ENCODE measurements at regions not wholly inside any gene's neighbourhood (a gene's known extent, or its start where the extent isn't known, plus 50 kb on each side); places are given as distances from the start of the nearest gene placed in this dataset.

- no peak overlapping the region for H3K4me3 ChIP-seq
- no peaks in the 10 kb centered on the region for H3K9me3 ChIP-seq
- intact Hi-C loops (cut with DNase I), result no loop called here
- H3K4me1 ChIP-seq (ENCODE audit: insufficient read depth), result peaks cover 4% of the 10 kb centered on the region
- TF ChIP-seq, protein P1, sequence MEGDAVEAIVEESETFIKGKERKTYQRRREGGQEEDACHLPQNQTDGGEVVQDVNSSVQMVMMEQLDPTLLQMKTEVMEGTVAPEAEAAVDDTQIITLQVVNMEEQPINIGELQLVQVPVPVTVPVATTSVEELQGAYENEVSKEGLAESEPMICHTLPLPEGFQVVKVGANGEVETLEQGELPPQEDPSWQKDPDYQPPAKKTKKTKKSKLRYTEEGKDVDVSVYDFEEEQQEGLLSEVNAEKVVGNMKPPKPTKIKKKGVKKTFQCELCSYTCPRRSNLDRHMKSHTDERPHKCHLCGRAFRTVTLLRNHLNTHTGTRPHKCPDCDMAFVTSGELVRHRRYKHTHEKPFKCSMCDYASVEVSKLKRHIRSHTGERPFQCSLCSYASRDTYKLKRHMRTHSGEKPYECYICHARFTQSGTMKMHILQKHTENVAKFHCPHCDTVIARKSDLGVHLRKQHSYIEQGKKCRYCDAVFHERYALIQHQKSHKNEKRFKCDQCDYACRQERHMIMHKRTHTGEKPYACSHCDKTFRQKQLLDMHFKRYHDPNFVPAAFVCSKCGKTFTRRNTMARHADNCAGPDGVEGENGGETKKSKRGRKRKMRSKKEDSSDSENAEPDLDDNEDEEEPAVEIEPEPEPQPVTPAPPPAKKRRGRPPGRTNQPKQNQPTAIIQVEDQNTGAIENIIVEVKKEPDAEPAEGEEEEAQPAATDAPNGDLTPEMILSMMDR (IDR thresholded peaks at IDR 0.05), result no peak
- no peak for TF ChIP-seq EP300 (IDR thresholded peaks at IDR 0.05)
- no peak for TF ChIP-seq POLR2A (IDR thresholded peaks at IDR 0.05)
- no peaks in the 10 kb centered on the region for H3K36me3 ChIP-seq
- no peak overlapping the region for H3K27ac ChIP-seq
- no peaks in the 10 kb centered on the region for H3K27me3 ChIP-seq
- DNase-seq, result no peak
- WGBS, 3 donors, result 94 to 95% (median 95%) methylated on average over 1 of the region's 1 CpG
Measured at GRCh38 chr2:188903740-188904139, 70.4 kb upstream of the COL3A1 start.

DNA sequence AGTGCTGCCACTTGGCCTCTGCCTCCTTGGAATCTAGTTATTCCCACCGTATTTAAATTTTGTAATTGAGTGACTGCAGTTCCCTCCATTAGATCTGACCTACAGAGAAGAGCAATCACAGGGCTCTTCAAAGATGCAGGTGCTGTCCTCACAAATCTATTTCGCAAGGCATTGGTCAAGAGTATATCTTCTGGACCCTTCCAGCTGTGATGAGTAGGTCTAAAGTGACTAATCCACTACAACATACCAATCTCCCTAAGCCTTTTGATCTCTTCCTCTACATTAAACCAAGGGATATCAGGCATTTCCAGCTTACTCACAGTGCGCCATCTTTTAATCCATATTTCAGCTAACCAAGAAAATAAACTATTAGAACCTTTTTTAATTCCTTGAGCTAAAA lies 65.1 kb upstream of the COL3A1 start:
- H3K27me3 ChIP-seq, result no peaks in the 10 kb centered on the region
- no peaks in the 10 kb centered on the region for H3K36me3 ChIP-seq
- 94 to 97% (median 96%) methylated on average over 3 of the region's 3 CpGs for WGBS, 3 donors
- H3K4me1 ChIP-seq (ENCODE audit: insufficient read depth), result no peaks in the 10 kb centered on the region
- intact Hi-C loops (cut with DNase I), result no loop called here
- TF ChIP-seq EP300 (IDR thresholded peaks at IDR 0.05) (no peak), POLR2A (IDR thresholded peaks at IDR 0.05) (no peak)
- TF ChIP-seq, protein P1 (IDR thresholded peaks at IDR 0.05), result no peak
- no peak for DNase-seq
- no peak overlapping the region for H3K4me3 ChIP-seq
- H3K27ac ChIP-seq, result no peak overlapping the region
- H3K9me3 ChIP-seq, result no peaks in the 10 kb centered on the region

GRCh38 chr2:188916736-188917135 lies 57.4 kb upstream of the COL3A1 start:
- H3K4me3 ChIP-seq, result no peak overlapping the region
- no peak overlapping the region for H3K27ac ChIP-seq
- no peak for DNase-seq
- TF ChIP-seq EP300 (IDR thresholded peaks at IDR 0.05), result no peak
- TF ChIP-seq, protein P1 (IDR thresholded peaks at IDR 0.05), result no peak
- TF ChIP-seq POLR2A (IDR thresholded peaks at IDR 0.05), result no peak
- H3K27me3 ChIP-seq, result no peaks in the 10 kb centered on the region
- no peaks in the 10 kb centered on the region for H3K4me1 ChIP-seq (ENCODE audit: insufficient read depth)
- no peaks in the 10 kb centered on the region for H3K9me3 ChIP-seq
- no peaks in the 10 kb centered on the region for H3K36me3 ChIP-seq
- intact Hi-C loops (cut with DNase I), result no loop called here

DNA sequence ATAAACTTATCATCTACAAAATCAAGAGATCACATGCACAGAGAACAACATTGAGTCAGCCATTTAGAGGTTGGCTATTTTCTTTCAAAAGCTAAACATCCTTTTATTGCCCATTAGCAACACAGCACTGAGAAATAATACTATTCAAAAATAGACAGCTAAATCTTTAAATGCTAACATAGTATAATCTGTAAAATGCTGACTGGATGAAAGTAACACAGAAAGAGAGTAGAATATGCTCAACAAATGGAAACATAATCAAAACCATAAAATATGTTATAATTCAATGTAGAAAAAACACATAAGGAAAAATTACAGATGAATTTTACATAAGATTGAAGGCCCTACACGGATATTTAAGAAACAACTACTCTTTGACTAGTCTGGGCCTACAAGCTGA lies 56.5 kb upstream of the COL3A1 start:
- 92 to 95% (median 92%) methylated on average over 1 of the region's 1 CpG for WGBS, 3 donors
- H3K4me3 ChIP-seq, result no peak overlapping the region

More for the DNA sequence above, 56.5 kb upstream of the COL3A1 start:
- intact Hi-C loops (cut with DNase I), result no loop called here
- no peaks in the 10 kb centered on the region for H3K9me3 ChIP-seq
- no peaks in the 10 kb centered on the region for H3K4me1 ChIP-seq (ENCODE audit: insufficient read depth)
- no peak for TF ChIP-seq POLR2A (IDR thresholded peaks at IDR 0.05)
- TF ChIP-seq, protein P1 (IDR thresholded peaks at IDR 0.05), result no peak
- no peak for TF ChIP-seq EP300 (IDR thresholded peaks at IDR 0.05)
- DNase-seq, result no peak
- H3K27me3 ChIP-seq, result no peaks in the 10 kb centered on the region
- H3K36me3 ChIP-seq, result no peaks in the 10 kb centered on the region
- H3K27ac ChIP-seq, result no peak overlapping the region

Data from ovary (tissue), 7 donors.